ENCODE measurements at regions not wholly inside any gene's neighbourhood (a gene's known extent, or its start where the extent isn't known, plus 50 kb on each side); places are given as distances from the start of the nearest gene placed in this dataset.

GRCh38 chr2:9756692-9757250 is 86.5 kb upstream of the TAF1B start:
- no peak for DNase-seq (ENCODE audit: low read depth in 2 of 2)

GRCh38 chr2:9757501-9758264 is 85.6 kb upstream of the TAF1B start:
- no peak for DNase-seq (ENCODE audit: low read depth in 2 of 2)

DNA sequence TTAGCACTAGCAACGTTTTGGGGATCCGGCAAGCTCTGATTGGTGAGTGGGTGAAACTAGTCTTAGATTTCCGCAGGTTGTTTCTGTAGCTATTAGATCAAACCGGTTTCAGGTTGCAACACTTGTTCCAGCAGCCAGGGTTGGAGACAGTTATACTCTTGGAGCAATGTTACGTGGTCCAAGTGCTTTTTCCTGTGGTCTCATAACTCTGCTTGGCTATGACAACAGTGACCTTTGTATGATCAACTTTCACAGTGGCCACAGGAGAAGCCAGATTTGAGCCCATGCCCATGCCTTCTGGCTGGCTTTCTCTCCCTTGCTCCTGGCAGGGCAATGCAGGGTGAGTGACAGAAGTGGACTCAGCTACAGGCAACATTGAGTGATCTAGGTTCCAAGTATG is 84.5 kb upstream of the TAF1B start:
- no peak for DNase-seq (ENCODE audit: low read depth in 2 of 2)

DNA sequence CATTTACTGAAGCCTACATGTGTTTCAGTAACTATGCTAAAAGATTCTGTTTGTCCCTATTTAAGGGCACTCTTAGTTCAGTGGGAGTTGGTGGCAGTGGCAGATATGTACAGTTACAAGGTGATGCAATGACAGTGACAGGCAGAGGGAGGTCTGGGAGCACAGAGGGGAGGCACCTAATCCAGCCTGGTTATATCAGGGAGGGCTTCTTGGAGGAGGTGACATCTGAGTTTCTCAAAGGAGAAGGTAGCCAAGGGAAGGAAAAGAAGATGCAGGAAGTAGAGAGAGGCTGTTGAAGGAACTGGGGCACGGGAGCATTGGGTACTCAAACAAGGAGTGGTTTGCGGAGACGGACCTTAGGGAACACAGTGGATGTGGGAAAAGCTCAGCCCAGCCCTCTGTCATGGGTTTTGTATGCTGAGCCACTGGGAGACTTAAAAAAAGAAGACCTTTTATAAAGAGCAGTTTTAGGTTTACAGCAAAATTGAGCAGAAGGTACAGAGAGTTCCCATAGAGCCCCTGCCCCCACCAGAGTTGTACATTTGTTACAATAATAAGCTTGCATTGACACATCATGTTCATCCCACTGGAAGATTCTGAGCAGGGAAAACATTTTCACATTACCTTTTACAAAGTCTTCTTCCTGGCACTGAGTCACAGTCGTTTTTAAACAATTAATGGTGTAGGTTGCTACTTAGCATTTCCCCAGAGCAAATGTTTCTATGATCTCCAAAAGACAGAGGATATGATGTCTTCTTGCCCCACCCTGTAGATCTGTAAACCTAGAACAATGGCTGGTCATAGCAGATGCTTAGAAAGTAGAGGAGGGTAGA is 83.0 kb upstream of the TAF1B start:
- no peak for DNase-seq (ENCODE audit: low read depth in 2 of 2)

GRCh38 chr2:9760902-9761228 is 82.4 kb upstream of the TAF1B start:
- DNase-seq (ENCODE audit: low read depth in 2 of 2): no peak

DNA sequence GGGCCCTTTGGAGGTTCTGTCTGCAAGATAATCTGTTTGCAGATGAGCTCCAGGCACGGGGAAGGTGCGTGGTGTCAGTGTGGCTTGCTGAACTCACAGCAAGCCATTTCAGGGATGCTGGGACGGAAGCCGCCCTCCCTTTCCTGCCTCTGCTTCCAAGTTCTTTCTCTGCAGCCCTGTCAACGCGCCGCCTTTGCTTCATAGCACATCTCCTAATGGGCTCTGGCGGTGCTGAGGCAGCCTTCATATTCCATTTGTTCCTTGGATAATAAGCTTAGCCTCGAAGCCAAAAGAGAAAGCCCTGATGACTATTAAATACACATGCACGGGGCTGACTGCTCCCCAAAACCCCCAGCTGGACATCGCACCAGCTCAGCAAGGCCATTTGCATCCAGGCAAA is 81.7 kb upstream of the TAF1B start:
- no peak for DNase-seq (ENCODE audit: low read depth in 2 of 2)

DNA sequence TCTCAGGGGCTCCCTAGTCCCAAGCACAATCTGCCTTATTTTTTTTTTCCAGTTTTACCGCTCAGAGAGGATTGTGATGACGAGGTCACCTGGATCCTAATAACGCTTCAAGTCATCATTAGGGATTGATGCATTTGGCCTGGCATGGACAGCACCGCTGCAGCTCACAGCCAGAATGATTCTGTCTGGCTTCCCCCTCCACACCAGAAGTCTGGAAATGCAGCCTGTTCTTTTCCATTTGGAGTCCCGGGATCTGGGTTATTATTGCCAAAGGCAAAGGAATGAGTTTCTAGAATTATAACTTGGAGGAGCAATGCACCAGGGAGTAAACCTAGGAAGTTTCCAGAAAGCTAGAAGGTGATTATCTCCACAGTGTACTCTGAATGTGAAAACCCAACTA is 81.1 kb upstream of the TAF1B start:
- no peak for DNase-seq (ENCODE audit: low read depth in 2 of 2)

- DNase-seq (ENCODE audit: low read depth in 2 of 2): no peak
These were observed 80.3 kb upstream of the TAF1B start for GRCh38 chr2:9762941-9763340.

- DNase-seq (ENCODE audit: low read depth in 2 of 2): no peak
These were observed 79.7 kb upstream of the TAF1B start for GRCh38 chr2:9763356-9764152.

- no peak for DNase-seq (ENCODE audit: low read depth in 2 of 2)
These were observed 79.0 kb upstream of the TAF1B start for GRCh38 chr2:9764153-9764778.

DNA sequence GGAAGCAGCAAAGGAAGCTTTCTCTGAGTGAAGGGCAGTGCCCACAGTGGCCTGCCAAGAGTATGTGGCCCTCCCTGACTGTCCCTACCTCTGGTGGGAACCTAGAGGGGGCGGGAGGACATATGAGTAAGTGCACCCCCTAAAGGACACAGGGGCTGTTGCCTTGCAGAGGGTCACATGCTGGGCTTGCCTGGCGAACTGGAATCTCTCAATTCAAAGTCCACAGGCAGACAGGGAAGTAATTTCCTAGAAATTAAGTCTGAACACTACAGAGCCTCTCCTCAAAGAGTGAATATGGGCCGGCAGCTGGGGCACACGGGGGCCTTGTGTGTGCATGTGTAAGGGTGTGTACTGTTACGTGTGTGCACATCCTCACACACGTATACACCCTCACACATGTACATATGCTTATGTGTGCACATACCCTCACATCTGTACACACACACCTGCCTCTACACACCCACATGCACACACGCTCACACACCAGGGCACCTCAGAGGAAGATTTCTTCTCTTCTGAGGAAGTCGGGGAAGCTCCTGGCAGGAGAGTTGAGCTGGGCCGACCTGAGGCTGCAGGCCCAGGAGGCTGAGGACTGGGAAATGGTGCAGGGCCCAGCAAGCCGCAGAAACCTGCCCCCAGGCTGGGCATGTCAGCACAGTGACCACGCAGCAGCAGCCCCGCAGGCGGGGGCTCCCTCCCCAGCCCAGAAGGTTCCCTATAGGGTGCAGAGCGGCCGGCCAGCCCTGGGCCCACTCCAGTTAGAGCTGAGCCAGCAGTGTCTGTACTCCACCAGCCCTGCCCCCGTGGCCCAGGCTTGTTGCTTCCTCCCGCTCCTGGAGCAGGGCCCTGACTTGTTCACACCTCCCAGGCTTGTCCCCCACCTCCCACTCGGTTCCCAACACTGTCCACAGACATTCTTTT is 77.4 kb upstream of the TAF1B start:
- DNase-seq (ENCODE audit: low read depth in 2 of 2): no peak

DNA sequence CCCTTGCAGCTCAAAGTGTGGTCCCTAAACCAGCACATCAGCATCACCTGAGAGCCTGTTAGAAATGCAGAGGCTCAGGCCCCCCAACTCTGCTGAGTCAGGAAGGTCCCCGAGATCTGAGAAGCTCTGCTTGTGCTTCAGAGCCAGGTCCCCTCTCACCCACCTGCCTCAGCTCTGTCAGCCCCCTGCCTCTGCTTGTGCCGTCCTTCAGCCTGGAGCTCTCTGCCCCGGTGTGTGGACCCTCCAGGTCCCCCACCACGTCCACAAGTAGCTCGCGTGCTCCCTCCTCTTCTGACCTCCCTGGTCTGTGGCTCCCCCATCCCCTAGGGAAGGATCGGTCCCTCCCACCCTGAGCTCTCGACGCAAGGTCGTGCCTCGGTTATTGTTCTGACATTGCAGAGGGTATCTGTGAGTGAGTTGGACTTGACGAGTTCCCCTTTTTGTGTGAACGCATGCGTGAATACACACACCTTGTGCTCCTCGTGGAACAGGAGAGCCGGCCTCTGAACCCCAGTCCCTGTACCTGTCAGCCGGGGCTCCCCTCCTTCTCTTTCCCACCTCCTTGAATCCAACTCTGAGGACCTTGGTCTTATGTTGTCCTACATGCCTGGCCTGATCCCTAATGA is 75.5 kb upstream of the TAF1B start:
- no peak for DNase-seq (ENCODE audit: low read depth in 2 of 2)

DNA sequence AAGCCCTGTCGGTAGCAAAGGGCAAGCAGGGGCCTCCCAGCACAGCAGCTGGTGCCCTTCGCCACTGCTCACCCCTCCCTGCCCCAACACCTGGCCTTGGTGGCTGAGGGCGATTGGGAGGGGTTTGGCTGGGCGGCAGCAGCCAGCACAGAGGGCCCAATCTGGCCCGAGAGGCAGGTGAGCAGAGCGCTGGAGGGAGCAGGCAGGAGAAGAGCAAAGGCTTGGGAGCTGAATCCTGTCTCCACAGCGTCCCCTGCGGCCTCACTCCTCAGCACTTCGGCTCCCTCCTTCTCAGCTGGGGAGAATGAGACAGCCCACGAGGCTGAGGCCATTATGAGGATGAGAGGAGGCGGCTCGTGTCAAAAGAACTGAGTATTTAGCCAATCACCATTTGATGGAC is 74.9 kb upstream of the TAF1B start:
- DNase-seq (ENCODE audit: low read depth in 2 of 2): no peak

GRCh38 chr2:9769171-9770005 is 73.9 kb upstream of the TAF1B start:
- peak in 1 of 2 donors; percentile 23 for DNase-seq (ENCODE audit: low read depth in 2 of 2)

GRCh38 chr2:9770006-9770307 is 73.3 kb upstream of the TAF1B start:
- no peak for DNase-seq (ENCODE audit: low read depth in 2 of 2)

GRCh38 chr2:9770308-9771100 is 72.8 kb upstream of the TAF1B start:
- no peak for DNase-seq (ENCODE audit: low read depth in 2 of 2)

- DNase-seq (ENCODE audit: low read depth in 2 of 2): no peak
These were observed 72.2 kb upstream of the TAF1B start for GRCh38 chr2:9771101-9771449.

DNA sequence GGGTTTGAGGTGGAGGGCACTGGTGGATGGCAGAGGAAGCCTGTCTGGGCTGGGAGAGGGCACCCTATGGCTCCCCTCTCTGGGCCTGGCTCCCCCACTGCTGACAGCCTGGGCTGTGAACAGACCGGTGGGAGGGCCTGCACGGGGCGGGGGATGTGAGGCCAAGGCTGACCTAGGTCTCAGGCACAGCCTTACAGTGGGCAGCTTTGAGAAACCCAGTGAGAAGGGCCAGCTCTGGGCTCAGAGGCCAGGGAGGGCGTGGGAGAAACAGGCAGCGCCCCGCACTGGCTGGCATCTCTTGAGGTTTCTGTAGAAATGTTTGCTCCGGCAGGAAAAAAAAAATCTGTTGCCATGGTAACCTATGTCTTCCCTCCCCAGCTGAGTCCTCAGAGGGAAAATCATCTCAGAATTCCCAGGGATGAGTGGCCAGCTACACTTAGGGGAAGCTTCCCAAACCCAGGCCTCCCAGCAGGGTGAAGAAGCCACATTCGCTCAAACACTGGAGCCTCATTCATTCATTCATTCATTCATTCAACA is 71.7 kb upstream of the TAF1B start:
- DNase-seq (ENCODE audit: low read depth in 2 of 2): no peak
